ENCODE measurements at regions not wholly inside any gene's neighbourhood (a gene's known extent, or its start where the extent isn't known, plus 50 kb on each side); places are given as distances from the start of the nearest gene placed in this dataset.
"Not testable (repeated sequence)": the region's sequence is repeated elsewhere in the genome, so short reads cannot be mapped to it uniquely, and the experiment has no call there.

GRCh38 chr10:105598207-105598606 lies 957.1 kb downstream of the SORCS3 start:
- DNase-seq = no peak

GRCh38 chr10:105597312-105597711 lies 956.2 kb downstream of the SORCS3 start:
- DNase-seq = no peak

DNA sequence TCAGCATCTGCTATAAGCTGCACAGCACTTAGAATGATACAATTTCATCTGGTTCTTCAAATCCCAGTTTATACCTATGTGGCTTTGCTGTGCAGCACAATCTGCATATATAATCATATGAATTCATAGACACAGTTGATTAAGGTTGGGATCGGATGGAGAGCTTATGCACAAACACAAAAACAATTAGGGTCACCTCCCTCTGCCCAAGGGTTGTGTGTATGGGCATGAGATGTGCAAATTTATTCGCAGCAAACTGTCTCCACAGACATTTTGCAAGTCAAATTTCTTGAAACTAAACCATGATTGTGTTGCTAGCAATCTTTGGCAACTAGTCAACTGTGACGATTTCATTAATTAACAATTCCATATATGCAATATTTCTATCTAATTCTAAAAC lies 955.7 kb downstream of the SORCS3 start:
- DNase-seq = no peak

DNA sequence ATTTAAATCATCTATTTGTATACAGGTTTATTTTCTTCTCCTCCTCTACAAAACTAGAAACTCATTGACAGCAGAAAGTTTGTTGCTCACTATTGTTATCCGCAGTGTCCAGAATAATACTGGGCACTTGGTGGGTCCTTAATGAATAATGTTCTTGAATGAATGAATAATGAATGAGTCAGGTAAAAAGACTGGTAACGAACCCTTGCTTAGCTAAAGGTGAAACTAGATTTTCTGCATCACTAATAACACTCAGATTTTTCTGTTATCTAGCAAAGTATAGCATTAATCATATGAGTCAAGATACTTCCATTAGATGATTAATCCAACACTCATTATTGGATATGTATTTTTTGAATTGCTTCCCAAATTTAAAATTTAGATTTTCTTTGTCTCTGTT lies 953.2 kb downstream of the SORCS3 start:
- DNase-seq = no peak

GRCh38 chr10:105592468-105592867 lies 951.4 kb downstream of the SORCS3 start:
- DNase-seq = no peak

GRCh38 chr10:105586451-105587098 lies 945.5 kb downstream of the SORCS3 start:
- DNase-seq = no peak

GRCh38 chr10:105585753-105586152 lies 944.7 kb downstream of the SORCS3 start:
- no peak for DNase-seq

GRCh38 chr10:105585171-105585570 lies 944.1 kb downstream of the SORCS3 start:
- DNase-seq = no peak

DNA sequence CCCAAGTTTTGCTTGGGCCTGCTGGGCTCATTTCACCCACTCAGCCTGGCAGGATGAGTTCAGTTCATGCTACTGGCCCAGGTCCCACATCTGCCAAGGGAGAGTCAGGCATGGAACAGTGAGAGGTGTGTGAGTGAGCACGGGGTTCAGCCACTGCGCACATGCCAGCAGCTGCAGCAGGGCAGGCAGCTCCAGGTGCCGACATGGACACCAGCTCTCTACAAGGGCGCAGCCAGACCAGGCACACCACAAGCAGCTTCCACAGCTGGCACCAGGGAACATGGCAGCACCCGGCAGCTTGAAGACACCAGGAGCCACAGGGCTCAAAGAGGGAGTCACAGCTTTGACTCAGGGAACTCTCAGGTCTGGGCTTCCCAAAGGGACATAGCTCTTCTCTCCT lies 938.0 kb downstream of the SORCS3 start:
- DNase-seq = no peak

GRCh38 chr10:105577865-105578607 lies 936.9 kb downstream of the SORCS3 start:
- no peak for DNase-seq

DNA sequence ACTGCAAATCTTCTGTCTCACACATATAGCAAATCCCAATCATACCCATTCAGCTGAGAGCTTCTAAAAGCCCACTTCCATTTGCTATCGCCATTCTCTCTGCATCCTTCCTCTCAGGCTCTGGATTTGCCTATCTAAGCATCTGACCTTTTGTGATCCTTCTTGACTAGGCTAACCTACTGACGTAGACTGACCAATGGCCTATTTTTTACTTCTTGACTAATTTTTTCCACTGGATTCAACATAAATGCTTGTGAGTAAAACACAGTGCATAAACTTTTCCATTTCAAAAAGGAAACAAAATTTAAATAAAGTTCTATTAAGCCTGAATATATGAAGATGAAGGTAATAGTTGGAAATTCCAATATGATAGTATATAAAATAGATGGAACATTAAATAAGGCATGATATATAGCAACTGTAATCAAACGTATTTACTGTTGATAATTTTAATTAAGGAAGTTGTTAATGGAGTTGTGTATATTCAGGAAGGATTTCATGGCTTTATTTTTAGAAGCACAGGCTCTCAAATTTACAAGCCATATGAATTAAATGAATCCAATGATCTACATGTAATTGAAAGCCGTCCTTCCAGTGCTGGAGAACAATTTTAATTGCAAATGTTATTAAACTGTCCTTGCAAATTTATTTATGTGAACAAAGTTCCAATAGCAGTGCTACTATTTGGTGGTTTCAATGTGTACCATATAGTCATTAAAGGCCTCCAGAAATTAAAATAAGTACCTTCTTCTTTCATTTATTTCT lies 918.4 kb downstream of the SORCS3 start:
- DNase-seq = no peak

GRCh38 chr10:105550453-105550852 lies 909.4 kb downstream of the SORCS3 start:
- not testable (repeated sequence) for DNase-seq

DNA sequence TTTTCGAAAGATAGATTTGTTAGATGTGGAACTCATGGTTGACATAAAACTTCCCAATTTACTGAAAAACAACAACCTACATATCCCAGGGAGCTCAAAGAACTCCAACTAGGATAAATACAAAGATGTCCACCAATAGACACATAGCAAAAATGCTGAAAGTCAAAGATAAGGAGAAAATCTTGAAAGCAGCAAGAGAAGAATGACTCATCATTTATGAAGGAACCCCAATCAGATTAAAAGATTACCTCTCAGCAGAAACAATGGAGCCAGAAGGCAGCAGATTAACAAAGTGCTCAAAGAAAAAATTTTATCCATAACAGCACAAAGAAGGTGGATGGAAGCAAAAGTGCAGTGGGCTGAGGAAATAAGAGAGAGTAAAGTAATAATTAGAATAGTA lies 908.6 kb downstream of the SORCS3 start:
- DNase-seq = no peak

GRCh38 chr10:105545101-105545500 lies 904.0 kb downstream of the SORCS3 start:
- DNase-seq = no peak

GRCh38 chr10:105540381-105540780 lies 899.3 kb downstream of the SORCS3 start:
- DNase-seq = no peak

DNA sequence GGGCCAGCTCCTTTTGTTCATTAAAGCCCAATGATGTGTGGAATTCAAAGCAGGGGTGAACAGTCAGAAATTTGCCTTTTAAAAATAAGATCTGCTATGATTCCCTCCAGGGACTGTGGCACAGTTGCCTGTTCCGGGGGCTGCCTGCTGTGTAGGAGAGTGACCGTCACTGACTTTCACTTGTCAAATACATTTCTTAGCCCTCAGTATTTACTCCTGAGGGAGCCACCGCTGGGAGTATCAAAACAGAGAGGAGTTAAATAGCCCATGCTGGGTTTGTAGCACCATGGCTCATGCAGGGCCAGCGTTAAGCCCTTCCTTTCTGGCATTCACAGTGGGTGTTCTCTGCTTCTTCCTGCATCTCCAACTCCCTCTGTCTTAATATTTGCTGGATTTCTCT lies 897.8 kb downstream of the SORCS3 start:
- DNase-seq = no peak

DNA sequence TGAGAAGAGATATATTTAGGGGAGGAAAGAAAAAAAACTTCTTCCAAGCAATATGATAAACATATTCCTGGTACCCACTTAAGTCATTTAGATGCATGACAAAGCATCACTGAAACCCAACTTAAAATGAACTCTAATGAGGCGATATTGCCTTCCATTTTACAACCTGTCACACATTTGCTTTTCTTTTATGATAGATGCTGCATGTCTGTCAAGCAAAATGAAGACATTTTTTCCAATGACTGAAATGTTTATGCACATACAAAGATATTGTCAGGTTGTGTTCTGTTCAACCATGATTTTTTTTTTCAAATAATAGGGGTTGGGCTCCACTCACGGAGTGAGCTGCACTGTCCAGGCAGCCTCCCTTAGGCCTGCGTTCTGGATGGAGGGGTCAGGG lies 894.4 kb downstream of the SORCS3 start:
- DNase-seq = no peak

- no peak for DNase-seq
These were observed 893.0 kb downstream of the SORCS3 start for GRCh38 chr10:105534086-105534485.

GRCh38 chr10:105516511-105516910 lies 875.4 kb downstream of the SORCS3 start:
- DNase-seq = no peak

DNA sequence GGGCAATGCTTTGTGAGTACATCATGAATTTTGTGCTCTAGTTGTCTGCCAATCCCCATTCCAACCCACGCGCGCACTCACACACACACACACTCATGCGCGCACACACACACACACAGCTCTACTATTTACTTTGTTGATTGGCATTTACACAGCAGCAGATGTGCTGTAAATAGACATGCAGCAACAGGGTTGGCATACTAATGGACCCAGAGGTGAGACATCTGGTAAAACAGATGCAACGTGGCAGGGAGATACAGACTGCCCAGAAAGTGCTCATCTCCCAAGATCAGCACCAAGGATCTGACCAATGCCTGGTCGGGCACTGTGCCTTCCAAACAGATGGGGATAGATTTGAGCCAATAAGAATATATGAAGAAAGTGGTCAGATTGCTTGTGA lies 873.0 kb downstream of the SORCS3 start:
- no peak for DNase-seq

GRCh38 chr10:105509517-105509916 lies 868.4 kb downstream of the SORCS3 start:
- DNase-seq = no peak

DNA sequence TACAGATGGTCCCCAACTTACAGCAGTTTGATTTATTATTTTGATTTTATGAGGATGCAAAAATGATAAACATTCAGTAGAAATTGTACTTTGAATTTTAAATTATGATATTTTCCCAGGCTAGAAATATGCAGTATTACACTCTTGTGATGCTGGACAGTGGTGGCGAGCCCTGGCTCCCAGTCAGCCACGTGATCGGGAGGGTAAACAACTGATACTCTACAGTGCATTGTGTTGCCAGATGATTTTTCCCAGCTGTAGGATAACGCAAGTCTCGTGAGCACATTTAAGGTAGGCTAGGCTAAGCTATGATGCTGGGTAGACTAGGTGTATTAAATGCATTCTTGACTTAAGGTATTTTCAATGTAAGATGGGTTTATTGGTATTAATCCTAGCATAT lies 865.2 kb downstream of the SORCS3 start:
- DNase-seq = no peak

- DNase-seq = no peak
These were observed 862.6 kb downstream of the SORCS3 start for GRCh38 chr10:105503714-105504113.

- no peak for DNase-seq
These were observed 861.0 kb downstream of the SORCS3 start for GRCh38 chr10:105502058-105502457.
